EH (cell line): ENCODE measurements at regions not wholly inside any gene's neighbourhood (a gene's known extent, or its start where the extent isn't known, plus 50 kb on each side); places are given as distances from the start of the nearest gene placed in this dataset.
"Not testable (repeated sequence)": the region's sequence is repeated elsewhere in the genome, so short reads cannot be mapped to it uniquely, and the experiment has no call there.

ENCODE experiments used
- DNase-seq: peaks from one replicate; pipeline ENCODE4 v3.0.0-alpha.2; 2015; ENCODE audit warnings: low read depth

GRCh38 chr4:179683661-179684060, 2241.4 kb upstream of the AGA start:
- DNase-seq = not testable (repeated sequence)

- DNase-seq = no peak
Observed at GRCh38 chr4:179692222-179692621, 2250.0 kb upstream of the AGA start.

- no peak for DNase-seq
Observed at GRCh38 chr4:179695175-179695574, 2252.9 kb upstream of the AGA start.

GRCh38 chr4:179698321-179698720, 2256.1 kb upstream of the AGA start:
- DNase-seq = no peak

- DNase-seq = no peak
Observed at GRCh38 chr4:179709961-179710624, 2267.9 kb upstream of the AGA start.

- DNase-seq = no peak
Observed at GRCh38 chr4:179719766-179720450, 2277.7 kb upstream of the AGA start.

- not testable (repeated sequence) for DNase-seq
Observed at GRCh38 chr4:179726491-179726890, 2284.3 kb upstream of the AGA start.

GRCh38 chr4:179728305-179728704, 2286.1 kb upstream of the AGA start:
- no peak for DNase-seq

GRCh38 chr4:179736820-179737219, 2294.6 kb upstream of the AGA start:
- DNase-seq = not testable (repeated sequence)

GRCh38 chr4:179738822-179739221, 2296.6 kb upstream of the AGA start:
- DNase-seq = no peak

- DNase-seq = no peak
Observed at GRCh38 chr4:179747218-179747910, 2305.1 kb upstream of the AGA start.

- DNase-seq = no peak
Observed at GRCh38 chr4:179748837-179749236, 2306.6 kb upstream of the AGA start.

- no peak for DNase-seq
Observed at GRCh38 chr4:179750374-179750773, 2308.1 kb upstream of the AGA start.

GRCh38 chr4:179751669-179752068, 2309.4 kb upstream of the AGA start:
- DNase-seq = no peak

GRCh38 chr4:179755322-179755721, 2313.1 kb upstream of the AGA start:
- no peak for DNase-seq

GRCh38 chr4:179757641-179758040, 2315.4 kb upstream of the AGA start:
- no peak for DNase-seq

GRCh38 chr4:179762840-179763239, 2320.6 kb upstream of the AGA start:
- no peak for DNase-seq

- DNase-seq = no peak
Observed at GRCh38 chr4:179766938-179767337, 2324.7 kb upstream of the AGA start.

- no peak for DNase-seq
Observed at GRCh38 chr4:179768996-179769395, 2326.8 kb upstream of the AGA start.

GRCh38 chr4:179797738-179798137, 2355.5 kb upstream of the AGA start:
- DNase-seq = no peak

- DNase-seq = no peak
Observed at GRCh38 chr4:179803857-179804256, 2361.6 kb upstream of the AGA start.

GRCh38 chr4:179804440-179804839, 2362.2 kb upstream of the AGA start:
- no peak for DNase-seq

- no peak for DNase-seq
Observed at GRCh38 chr4:179817317-179817716, 2375.1 kb upstream of the AGA start.
